Left cardiac atrium (tissue), 4 donors: ENCODE measurements at regions not wholly inside any gene's neighbourhood (a gene's known extent, or its start where the extent isn't known, plus 50 kb on each side); places are given as distances from the start of the nearest gene placed in this dataset.

Experiments
- ATAC-seq, 2 donors: fragments of 200-7000 bp; cut with Tn5 transposase; one replicate each; pipeline ENCODE4 v1.9.1; 2020; ENCODE audit warnings: mild to moderate bottlenecking in 2 of 2, moderate library complexity in 2 of 2
- DNase-seq: peaks from one replicate; pipeline ENCODE4 v3.0.0-alpha.2; 2020
- intact Hi-C, 2 donors: fragments of 100-400 bp; cut with DNase I; formaldehyde crosslinking; loops; one replicate each; pipeline versions ENCODE4 v1.14.1 to v1.15.1; 2022 to 2023
- donor health status: DM: no; HTN: yes; CAD: no.
- donor health status: DM: no; HTN: yes; CAD: no; lungs with severe emphysema.
- donor health status: DM: yes; HTN: yes; CAD: no.
- donor health status: Dilated cardiomyopathy.

DNA sequence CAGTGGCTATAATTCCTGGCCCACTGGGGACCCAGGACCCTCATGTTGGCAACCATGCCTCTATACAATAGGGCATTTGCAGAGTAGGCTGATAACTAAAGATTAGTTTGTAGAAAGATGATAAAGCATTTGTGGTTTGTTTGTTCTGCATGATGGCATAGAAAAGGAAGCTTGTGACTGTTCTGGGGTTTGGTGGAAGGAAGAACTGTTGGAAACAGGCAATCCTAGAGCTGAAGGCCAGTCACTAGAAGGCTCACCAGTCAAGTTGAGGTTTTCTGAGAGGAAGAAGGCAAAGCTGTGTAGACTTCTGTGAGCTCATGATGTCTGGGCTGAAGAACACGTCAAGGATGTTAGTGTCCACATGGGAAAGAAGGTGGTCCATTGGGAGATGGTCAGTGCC lies 140.3 kb upstream of the VANGL1 start:
- DNase-seq (no peak), ATAC-seq (no peak)
- intact Hi-C loops = loop anchor here in 1 of 2 donors (10.0 kb wide), 1 partner anchor 93 kb away; no protein-coding TSS in a partner anchor

- DNase-seq = no peak
- ATAC-seq = no peak
- intact Hi-C loops = loop anchor here in 1 of 2 donors (10.0 kb wide), 1 partner anchor 64 kb away; no protein-coding TSS in a partner anchor
Measured at GRCh38 chr1:115499253-115499652, 142.5 kb upstream of the VANGL1 start.

GRCh38 chr1:115496904-115497527 lies 144.8 kb upstream of the VANGL1 start:
- intact Hi-C loops = loop anchor here in 1 of 2 donors (10.0 kb wide), 1 partner anchor 62 kb away; no protein-coding TSS in a partner anchor
- ATAC-seq = no peak
- DNase-seq = no peak

GRCh38 chr1:115495625-115496024 lies 146.1 kb upstream of the VANGL1 start:
- DNase-seq = no peak
- no peak for ATAC-seq
- intact Hi-C loops = loop anchor here in 1 of 2 donors (10.0 kb wide), 1 partner anchor 61 kb away; no protein-coding TSS in a partner anchor

GRCh38 chr1:115495111-115495510 lies 146.7 kb upstream of the VANGL1 start:
- DNase-seq (no peak), ATAC-seq (no peak)
- intact Hi-C loops = loop anchor here in 1 of 2 donors (10.0 kb wide), 1 partner anchor 60 kb away; no protein-coding TSS in a partner anchor

DNA sequence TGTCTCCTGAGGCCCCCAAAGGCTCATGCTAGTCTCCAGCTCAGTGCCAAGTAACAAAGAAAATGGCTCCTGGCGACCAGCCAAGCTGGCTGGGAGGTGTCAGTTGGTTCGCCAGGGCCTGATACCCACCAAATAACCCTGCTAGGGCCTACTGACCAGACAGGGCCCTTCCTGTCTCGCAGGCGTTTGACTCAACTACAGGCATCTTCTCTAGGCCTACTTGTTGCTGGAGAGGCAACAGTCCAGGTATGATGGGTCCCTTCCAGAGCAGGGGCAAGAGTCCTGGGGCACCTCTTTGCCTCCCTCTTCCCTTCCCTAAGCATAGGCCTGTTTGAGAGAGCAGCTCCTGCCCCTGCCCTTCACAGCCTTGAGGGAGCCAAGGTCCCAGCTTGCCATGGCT lies 147.9 kb upstream of the VANGL1 start:
- no peak for DNase-seq
- ATAC-seq = no peak
- intact Hi-C loops = loop anchor here in 1 of 2 donors (10.0 kb wide), 1 partner anchor 59 kb away; no protein-coding TSS in a partner anchor

- no peak for DNase-seq
- intact Hi-C loops = loop anchor here in 1 of 2 donors (10.0 kb wide), 1 partner anchor 58 kb away; no protein-coding TSS in a partner anchor
- no peak for ATAC-seq
Measured at GRCh38 chr1:115492880-115493279, 148.9 kb upstream of the VANGL1 start.

- ATAC-seq (no peak), DNase-seq (no peak)
- intact Hi-C loops = loop anchor here in 1 of 2 donors (10.0 kb wide), 1 partner anchor 57 kb away; no protein-coding TSS in a partner anchor
Measured at GRCh38 chr1:115492019-115492595, 149.7 kb upstream of the VANGL1 start.

- intact Hi-C loops = loop anchor here in 1 of 2 donors (10.0 kb wide), 1 partner anchor 57 kb away; no protein-coding TSS in a partner anchor
- ATAC-seq = no peak
- no peak for DNase-seq
Measured at GRCh38 chr1:115491298-115492018, 150.3 kb upstream of the VANGL1 start.

DNA sequence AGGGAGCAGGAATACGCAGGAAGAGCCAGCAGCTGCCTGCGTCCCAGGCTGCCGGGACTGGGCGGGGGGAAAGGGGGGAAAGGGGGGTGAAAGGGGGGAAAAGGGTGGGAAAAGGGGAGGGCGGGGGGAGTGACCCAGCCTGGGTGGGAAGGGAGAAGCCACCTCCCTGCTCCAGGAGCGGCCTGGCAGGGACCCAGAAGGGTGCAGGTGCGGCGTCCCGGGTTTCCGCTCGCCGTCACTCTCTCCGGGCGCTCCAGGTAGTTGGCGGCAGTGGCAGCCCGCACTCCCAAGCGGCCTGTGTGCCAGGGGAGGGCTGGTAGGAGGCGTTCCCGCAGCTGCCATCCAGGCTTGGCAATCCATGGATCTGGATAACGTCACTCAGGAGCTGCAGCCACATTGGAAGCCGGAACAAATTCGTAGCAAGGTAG lies 141.0 kb upstream of the NGF start:
- DNase-seq (no peak), ATAC-seq (peak; percentile 31 to 64)
- intact Hi-C loops = loop anchor here in 1 of 2 donors (10.0 kb wide), 1 partner anchor 116 kb away; no protein-coding TSS in a partner anchor

GRCh38 chr1:115477071-115477470 lies 139.0 kb upstream of the NGF start:
- DNase-seq (no peak), ATAC-seq (peak in 1 of 2 donors; percentile 9)
- intact Hi-C loops = loop anchor here in 1 of 2 donors (10.0 kb wide), 1 partner anchor 118 kb away; no protein-coding TSS in a partner anchor

DNA sequence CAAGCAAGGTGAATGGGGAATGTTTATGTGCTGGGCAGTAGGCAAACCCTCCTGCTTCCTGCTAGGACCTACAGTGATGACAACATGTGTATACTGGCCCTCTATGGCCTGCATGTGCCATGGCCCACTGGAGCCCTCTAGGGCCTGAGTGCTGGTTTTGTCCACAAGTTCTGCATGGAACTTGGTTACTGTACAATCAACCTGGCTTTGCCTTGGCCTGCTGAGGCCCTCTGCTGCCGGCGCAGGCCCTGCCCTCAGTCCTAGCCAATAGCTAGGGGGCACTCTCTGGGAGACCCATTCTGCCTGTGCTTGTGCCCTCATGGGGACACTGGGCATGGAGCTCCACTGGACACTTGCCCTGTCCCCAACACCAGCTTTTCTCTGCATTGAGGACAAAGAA lies 138.6 kb upstream of the NGF start:
- ATAC-seq = no peak

GRCh38 chr1:115475901-115476300 lies 137.9 kb upstream of the NGF start:
- intact Hi-C loops = loop anchor here in 1 of 2 donors (10.0 kb wide), 1 partner anchor 119 kb away; no protein-coding TSS in a partner anchor

More for the DNA sequence above, 138.6 kb upstream of the NGF start:
- no peak for DNase-seq
- intact Hi-C loops = loop anchor here in 1 of 2 donors (10.0 kb wide), 1 partner anchor 118 kb away; no protein-coding TSS in a partner anchor

DNA sequence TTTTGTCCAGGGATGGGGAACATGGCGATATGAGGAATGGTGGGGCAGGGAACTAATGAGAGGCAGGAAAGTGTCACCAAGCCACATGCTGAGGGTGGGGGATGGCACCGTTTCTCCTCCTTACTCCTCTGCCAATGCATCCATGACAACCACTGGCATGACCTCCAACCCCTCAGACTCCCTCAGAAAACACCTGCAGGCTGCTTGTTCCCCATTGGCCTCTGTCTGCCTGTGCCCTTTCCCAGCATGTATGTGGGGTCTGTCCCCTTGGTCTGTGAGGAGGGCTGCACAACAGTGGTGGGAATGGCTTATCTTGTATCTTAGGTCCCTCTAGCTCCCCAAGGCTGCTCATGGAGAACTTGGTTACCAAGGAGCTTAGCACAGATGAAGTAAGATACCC lies 137.2 kb upstream of the NGF start:
- intact Hi-C loops = loop anchor here in 1 of 2 donors (10.0 kb wide), 1 partner anchor 120 kb away; no protein-coding TSS in a partner anchor
- ATAC-seq = no peak
- DNase-seq = no peak

More at GRCh38 chr1:115475901-115476300, 137.9 kb upstream of the NGF start:
- no peak for ATAC-seq
- no peak for DNase-seq

GRCh38 chr1:115473986-115474565 lies 136.0 kb upstream of the NGF start:
- ATAC-seq = no peak
- no peak for DNase-seq
- intact Hi-C loops = loop anchor here in 1 of 2 donors (10.0 kb wide), 1 partner anchor 121 kb away; no protein-coding TSS in a partner anchor

GRCh38 chr1:115469703-115470476 lies 131.8 kb upstream of the NGF start:
- peak; percentile 45 for DNase-seq
- peak; percentile 56 to 77 for ATAC-seq
- intact Hi-C loops = loop anchor here (5.0 to 10.0 kb wide), 2 partner anchors 125 to 333 kb away; no protein-coding TSS in a partner anchor

DNA sequence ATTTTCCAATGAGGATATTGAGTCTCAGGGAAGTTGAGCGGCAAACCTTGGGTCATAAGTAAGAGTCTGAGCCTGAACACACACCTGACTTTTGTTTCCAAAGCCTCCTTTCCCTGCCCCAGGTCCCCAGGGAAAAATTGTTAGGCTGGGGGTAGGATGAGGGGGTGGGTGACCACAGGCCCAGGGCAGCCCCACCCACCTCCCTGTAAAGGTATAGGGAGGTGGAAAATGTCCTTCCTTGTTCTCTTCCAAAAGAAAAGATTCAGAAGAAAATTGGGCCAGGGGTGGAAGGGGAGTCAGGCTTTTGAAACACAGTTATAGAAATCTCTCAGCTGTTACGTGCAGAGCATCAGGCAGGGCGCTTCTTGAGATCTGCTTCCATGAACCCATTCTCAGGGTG lies 129.7 kb upstream of the NGF start:
- DNase-seq (no peak), ATAC-seq (no peak)
- intact Hi-C loops = loop anchor here in 1 of 2 donors (5.0 kb wide), 1 partner anchor 330 kb away; no protein-coding TSS in a partner anchor

DNA sequence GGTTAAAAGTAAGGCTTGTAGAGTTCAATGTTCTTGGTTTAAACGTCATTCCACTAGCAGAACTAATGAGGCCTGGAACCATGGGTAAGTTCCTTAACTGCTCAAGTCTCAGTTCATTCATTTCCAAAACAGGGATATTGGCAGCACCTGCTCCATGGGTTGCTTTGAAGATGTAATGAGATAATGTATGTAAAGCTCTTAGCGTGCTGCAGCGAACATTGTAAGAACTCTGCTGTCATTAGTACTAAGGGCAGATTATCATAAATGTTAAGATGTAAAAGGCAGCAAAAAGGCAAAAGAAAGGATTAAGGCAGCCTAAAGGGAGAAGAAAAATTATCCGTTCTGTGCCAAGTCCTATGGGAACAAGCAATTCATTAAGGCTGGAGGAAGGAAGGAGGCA lies 129.1 kb upstream of the NGF start:
- DNase-seq (no peak), ATAC-seq (no peak)
- intact Hi-C loops = loop anchor here in 1 of 2 donors (5.0 kb wide), 1 partner anchor 330 kb away; no protein-coding TSS in a partner anchor
